Ishikawa (cell line): ENCODE measurements at regions not wholly inside any gene's neighbourhood (a gene's known extent, or its start where the extent isn't known, plus 50 kb on each side); places are given as distances from the start of the nearest gene placed in this dataset.

Experiments used
- EP300 ChIP-seq: IDR thresholded peaks from 2 replicates; pipeline ENCODE4 v1.6.1; 2012; ENCODE audit warnings: borderline replicate concordance
- FOXM1 ChIP-seq: IDR thresholded peaks from 2 replicates; pipeline ENCODE4 v1.6.1; 2012; ENCODE audit warnings: low read depth, borderline replicate concordance
- RAD21 ChIP-seq: IDR thresholded peaks from 2 replicates; pipeline ENCODE4 v1.6.1; 2012; ENCODE audit warnings: low read depth

- TF ChIP-seq RAD21 (no peak), EP300 (no peak), FOXM1 (no peak)
Measured at GRCh38 chr15:31442699-31443111, 116.1 kb downstream of the KLF13 start.
